HFF-Myc (cell line): ENCODE measurements at regions not wholly inside any gene's neighbourhood (a gene's known extent, or its start where the extent isn't known, plus 50 kb on each side); places are given as distances from the start of the nearest gene placed in this dataset.

ENCODE experiments used
- DNase-seq: peaks from one replicate; pipeline ENCODE4 v3.0.0-alpha.2; 2011; ENCODE audit warnings: low read depth; ENCODE audit errors: extremely low read depth
- H3K4me3 ChIP-seq: replicated peaks from 2 replicates; pipeline ENCODE4 v1.5.1; 2011; ENCODE audit warnings: low read depth, mild to moderate bottlenecking, control low read depth, low read length
- TF ChIP-seq, protein P1 (sequence below): IDR thresholded peaks from 2 replicates; pipeline ENCODE4 v1.5.1; 2012; ENCODE audit warnings: mild to moderate bottlenecking, low read depth, low read length, control low read depth; ENCODE audit errors: missing control alignments

DNA sequence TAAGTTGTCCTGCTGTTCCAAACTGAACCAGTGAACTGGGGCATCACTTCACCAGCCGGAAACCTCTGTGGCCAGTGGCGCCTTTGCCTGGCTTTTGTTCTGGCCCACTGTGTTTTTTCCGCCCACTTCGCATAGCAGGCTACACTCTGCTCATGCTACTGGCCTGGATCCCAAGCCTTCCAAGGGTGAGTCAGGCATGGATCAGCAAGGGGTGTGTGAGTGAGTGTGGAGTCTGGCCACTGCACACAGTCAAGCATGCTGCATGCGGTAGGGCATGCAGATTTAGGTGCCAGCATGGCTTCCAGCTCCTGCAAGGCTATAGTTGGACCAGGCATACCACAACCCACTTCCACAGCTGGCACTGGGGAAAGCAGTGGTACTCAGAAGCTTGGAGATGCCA is 1967.9 kb downstream of the C4orf33 start:
- TF ChIP-seq, protein P1, sequence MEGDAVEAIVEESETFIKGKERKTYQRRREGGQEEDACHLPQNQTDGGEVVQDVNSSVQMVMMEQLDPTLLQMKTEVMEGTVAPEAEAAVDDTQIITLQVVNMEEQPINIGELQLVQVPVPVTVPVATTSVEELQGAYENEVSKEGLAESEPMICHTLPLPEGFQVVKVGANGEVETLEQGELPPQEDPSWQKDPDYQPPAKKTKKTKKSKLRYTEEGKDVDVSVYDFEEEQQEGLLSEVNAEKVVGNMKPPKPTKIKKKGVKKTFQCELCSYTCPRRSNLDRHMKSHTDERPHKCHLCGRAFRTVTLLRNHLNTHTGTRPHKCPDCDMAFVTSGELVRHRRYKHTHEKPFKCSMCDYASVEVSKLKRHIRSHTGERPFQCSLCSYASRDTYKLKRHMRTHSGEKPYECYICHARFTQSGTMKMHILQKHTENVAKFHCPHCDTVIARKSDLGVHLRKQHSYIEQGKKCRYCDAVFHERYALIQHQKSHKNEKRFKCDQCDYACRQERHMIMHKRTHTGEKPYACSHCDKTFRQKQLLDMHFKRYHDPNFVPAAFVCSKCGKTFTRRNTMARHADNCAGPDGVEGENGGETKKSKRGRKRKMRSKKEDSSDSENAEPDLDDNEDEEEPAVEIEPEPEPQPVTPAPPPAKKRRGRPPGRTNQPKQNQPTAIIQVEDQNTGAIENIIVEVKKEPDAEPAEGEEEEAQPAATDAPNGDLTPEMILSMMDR: no peak
- H3K4me3 ChIP-seq: no peak overlapping the region
- no peak for DNase-seq

DNA sequence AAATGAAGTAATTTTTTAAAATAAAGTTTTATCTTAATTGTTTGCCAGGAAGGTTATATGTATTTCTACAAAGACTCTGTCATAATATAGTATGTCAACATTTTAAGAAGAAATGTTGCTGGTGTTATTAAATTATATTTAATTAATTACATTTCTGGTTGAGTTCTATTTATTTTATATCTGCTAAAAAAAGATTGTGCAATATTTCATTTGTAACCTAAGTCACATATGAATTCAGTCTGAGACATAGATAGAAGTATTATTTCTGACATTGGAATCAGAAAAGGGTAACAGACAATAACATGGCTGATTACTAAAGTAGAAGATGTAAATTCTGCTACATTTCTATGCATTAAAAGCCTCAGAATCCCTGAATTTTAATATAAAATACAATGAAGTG is 1985.1 kb downstream of the C4orf33 start:
- TF ChIP-seq, protein P1: no peak
- DNase-seq: no peak
- no peak overlapping the region for H3K4me3 ChIP-seq

DNA sequence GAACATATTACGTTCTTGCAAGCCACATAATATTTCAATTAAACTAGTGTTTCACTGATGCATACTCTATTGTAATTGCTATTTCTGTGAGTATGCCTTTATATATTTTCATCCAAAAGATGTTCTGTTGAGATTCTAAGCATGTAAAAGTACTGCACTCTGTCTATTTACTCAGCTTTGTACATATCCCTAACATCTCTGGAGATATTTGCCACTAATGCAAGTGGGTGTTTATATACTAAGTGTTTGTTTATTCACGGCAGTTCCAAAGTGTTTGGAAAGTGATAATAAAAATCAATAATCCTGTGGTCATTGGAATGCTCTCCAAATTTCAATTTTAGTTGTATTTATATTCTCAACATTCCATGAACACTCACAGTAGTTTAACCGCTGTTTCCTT is 1989.0 kb downstream of the C4orf33 start:
- no peak for DNase-seq
- TF ChIP-seq, protein P1: no peak
- H3K4me3 ChIP-seq: no peak overlapping the region

DNA sequence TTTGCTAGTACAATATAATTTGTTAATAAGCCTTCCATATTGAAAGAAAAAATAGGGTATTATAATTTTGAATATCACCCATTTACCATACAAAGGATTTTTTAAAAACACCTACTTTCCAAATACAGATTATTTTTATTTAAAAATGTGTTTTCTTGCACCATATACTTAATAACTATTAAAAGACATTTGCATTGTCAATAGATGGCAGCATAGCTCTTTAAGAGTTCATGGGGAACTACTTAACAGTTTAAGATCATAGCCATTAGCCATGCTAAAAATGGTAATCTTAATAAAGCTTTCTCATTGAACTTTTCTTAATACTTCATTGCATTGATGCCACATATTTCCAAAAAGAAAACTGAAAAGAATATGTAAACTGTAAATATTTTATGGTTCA is 1995.9 kb downstream of the C4orf33 start:
- TF ChIP-seq, protein P1: no peak
- peak; percentile 0 for DNase-seq
- H3K4me3 ChIP-seq: no peak overlapping the region

DNA sequence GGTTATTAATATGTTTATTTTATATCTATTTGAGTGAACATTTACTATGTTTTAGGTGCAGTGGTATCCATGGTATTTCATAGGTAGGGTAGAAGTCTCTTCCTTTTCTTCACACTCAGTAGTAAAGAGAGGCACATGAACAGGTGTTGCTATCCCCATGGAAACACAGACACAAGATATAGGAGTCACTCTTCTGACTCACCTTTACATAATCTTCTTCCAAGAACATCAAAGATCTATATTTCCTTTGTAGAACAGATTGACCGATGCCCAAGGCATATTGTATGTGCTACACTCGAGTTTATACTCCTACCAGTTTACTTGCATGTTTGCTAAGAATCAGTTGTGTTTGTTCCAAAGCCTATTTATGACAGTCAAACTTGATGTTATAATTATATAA is 1997.4 kb downstream of the C4orf33 start:
- TF ChIP-seq, protein P1: no peak
- no peak for DNase-seq

DNA sequence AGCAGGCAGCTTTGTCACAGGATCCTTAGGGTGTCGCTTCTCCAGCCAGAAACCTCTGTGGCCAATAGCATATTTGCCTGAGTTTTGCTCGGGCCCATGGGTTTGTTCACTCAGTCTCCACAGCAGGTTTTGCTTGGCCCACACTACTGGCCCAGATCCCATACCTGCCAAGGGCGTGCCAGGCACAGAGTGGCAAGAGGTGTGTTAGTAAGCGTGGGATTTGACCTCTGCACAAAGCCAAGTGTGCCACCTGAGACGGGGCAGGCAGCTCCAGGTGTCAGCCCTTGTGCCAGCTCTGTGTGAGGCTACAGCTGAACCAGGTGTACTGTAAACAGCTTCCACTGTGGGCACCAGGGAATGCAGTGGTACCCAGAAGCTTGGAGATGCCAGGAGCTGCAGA is 2003.0 kb downstream of the C4orf33 start:
- no peak for DNase-seq
- H3K4me3 ChIP-seq: no peak overlapping the region
- TF ChIP-seq, protein P1: no peak

More for the DNA sequence above, 1997.4 kb downstream of the C4orf33 start:
- H3K4me3 ChIP-seq: no peak overlapping the region

DNA sequence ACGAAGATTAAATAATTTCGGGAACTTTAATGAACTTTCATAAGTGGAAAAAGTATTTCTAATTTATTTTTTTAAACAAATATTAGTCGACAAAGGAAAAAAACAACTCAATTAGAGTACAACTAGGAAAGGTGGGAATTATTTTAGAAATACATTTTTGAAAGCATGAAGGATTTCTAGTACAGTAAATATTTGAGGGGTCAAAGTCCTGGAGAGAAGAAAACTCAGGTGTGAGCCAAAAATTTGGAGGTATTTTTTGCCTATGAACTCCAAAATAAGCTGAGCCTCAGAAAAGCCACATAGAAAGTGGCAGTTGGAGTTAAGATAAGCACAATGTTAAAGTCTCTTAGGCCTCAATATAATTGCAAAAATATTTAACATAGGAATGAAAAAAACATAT is 2017.3 kb downstream of the C4orf33 start:
- H3K4me3 ChIP-seq: no peak overlapping the region
- no peak for DNase-seq

More for the DNA sequence above, 2017.3 kb downstream of the C4orf33 start:
- TF ChIP-seq, protein P1: no peak
